Skin epidermis (tissue), 12 donors: ENCODE measurements at regions not wholly inside any gene's neighbourhood (a gene's known extent, or its start where the extent isn't known, plus 50 kb on each side); places are given as distances from the start of the nearest gene placed in this dataset.

Experiments used
- H3K27ac ChIP-seq, 21 experiments: fragments of 200-600 bp; sonication (generic) in 11 of 21; one replicate each; pipeline ENCODE4 v1.5.0; 2020; ENCODE audit warnings: mild to moderate bottlenecking in 3 of 21, inconsistent platforms in 2 of 21, moderate library complexity in 2 of 21
- H3K4me3 ChIP-seq, 7 experiments: fragments of 200-600 bp; sonication (generic) in 2 of 7; one replicate each; pipeline ENCODE4 v1.5.0; 2020; ENCODE audit warnings: inconsistent platforms in 2 of 7, mild to moderate bottlenecking in 2 of 7, moderate library complexity in 1 of 7

- no peak overlapping the region for H3K4me3 ChIP-seq
These were observed 143.1 kb downstream of the SLC41A2 start for GRCh38 chr12:104814944-104815343.

More at GRCh38 chr12:104814944-104815343, 143.1 kb downstream of the SLC41A2 start:
- H3K27ac ChIP-seq: no peak overlapping the region
